ENCODE measurements at regions not wholly inside any gene's neighbourhood (a gene's known extent, or its start where the extent isn't known, plus 50 kb on each side); places are given as distances from the start of the nearest gene placed in this dataset.

DNA sequence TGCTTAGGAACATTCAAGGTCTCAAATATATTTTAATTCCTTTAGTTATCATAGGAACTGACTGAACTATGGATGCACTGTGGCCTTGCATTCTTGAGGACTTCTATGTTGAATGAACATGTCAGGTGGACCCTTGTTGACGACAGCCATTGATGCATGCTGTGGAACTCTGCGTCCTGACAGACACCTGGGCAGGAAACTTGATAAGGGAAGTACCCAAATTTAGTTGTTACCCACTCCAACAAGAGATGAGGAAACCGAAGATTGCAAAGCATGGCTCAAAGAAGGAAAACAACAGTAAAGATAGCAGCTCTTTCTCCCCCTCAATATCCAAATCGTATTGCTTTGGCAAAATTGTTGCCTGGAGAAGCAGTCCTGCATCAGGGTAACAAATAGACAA, 540.0 kb upstream of the NR3C2 start (continued):
- TF ChIP-seq SAP30 (IDR thresholded peaks at IDR 0.05; ENCODE audit: insufficient read depth, insufficient replicate concordance, low read length) (no peak), NRF1 (IDR thresholded peaks at IDR 0.05; ENCODE audit: low read depth, low read length) (no peak), HDAC6 (IDR thresholded peaks at IDR 0.05; ENCODE audit: low read depth, low read length) (no peak), TCF12 (IDR thresholded peaks at IDR 0.05; ENCODE audit: low read depth, low read length) (no peak), SIX5 (IDR thresholded peaks at IDR 0.05; ENCODE audit: low read depth, low read length) (no peak)

Data from H1 (cell line).